HepG2 (cell line): ENCODE measurements at regions not wholly inside any gene's neighbourhood (a gene's known extent, or its start where the extent isn't known, plus 50 kb on each side); places are given as distances from the start of the nearest gene placed in this dataset.

Experiments
- ATAC-seq: fragments of 200-7000 bp; cut with Tn5 transposase; 3 replicates; pipeline ENCODE4 v1.9.1; 2020; ENCODE audit warnings: mild to moderate bottlenecking, moderate library complexity
- BruUV-seq: library from RNA; stranded (reverse); fragments of 400-500 nt; replicated peaks from 2 replicates; lab custom pipeline; 2021; lab: Mats Ljungman, UMichigan
- CTCF ChIA-PET: fragments of 300-600 bp; formaldehyde crosslinking; extraction: SDS; loops from one replicate; lab custom pipeline; 2021; ENCODE audit warnings: low total read pairs, inconsistent platforms, low intra/inter-chr PET ratio; lab: Yijun Ruan, JAX
- POLR2A ChIA-PET: fragments of 350-600 bp; sonication (Branson Sonifier 250); formaldehyde crosslinking; loops from one replicate; lab custom pipeline; 2020; ENCODE audit warnings: antibody characterized with exemption, inconsistent platforms; lab: Yijun Ruan, JAX
- DNase-seq: peaks from one replicate; pipeline ENCODE4 v3.0.0-alpha.2; 2015; ENCODE audit warnings: low spot score
- FAIRE-seq: peaks from 3 replicates; lab custom pipeline; 2011; peaks lifted over from hg19 to GRCh38; lab: Jason Lieb, UNC
- H2AFZ ChIP-seq: one replicate; pipeline ENCODE4 v1.6.1; 2011; ENCODE audit warnings: low read length, inconsistent platforms
- H3K27ac ChIP-seq: fragments of 300-600 bp; 3 replicates; pipeline ENCODE4 v1.8.0; 2011; ENCODE audit warnings: mixed run types, mild to moderate bottlenecking, mixed read lengths, low read length, inconsistent platforms; ENCODE audit not compliant: insufficient read depth; ENCODE audit errors: extremely low read length
- H3K27me3 ChIP-seq, 2 experiments: fragments of 200-600 bp in 1 of 2; 2 replicates in 1 of 2; 3 replicates in 1 of 2; pipeline versions ENCODE4 v1.6.0 to v1.8.0; 2011; ENCODE audit warnings: low read length in 2 of 2, mild to moderate bottlenecking in 2 of 2, moderate library complexity in 2 of 2, inconsistent platforms in 1 of 2; ENCODE audit not compliant: insufficient read depth in 2 of 2, control insufficient read depth in 1 of 2
- H3K36me3 ChIP-seq, 2 experiments: fragments of 200-600 bp in 1 of 2; replicated peaks in 1 of 2; 2 replicates in 1 of 2; 3 replicates in 1 of 2; pipeline versions ENCODE4 v1.5.1 to v1.8.0; 2011; ENCODE audit warnings: low read length in 2 of 2, inconsistent platforms in 1 of 2; ENCODE audit not compliant: insufficient read depth in 2 of 2, control insufficient read depth in 1 of 2
- H3K4me1 ChIP-seq: 2 replicates; pipeline ENCODE4 v1.5.1; 2012; ENCODE audit warnings: low read length, inconsistent platforms; ENCODE audit not compliant: insufficient read depth
- H3K4me2 ChIP-seq: 2 replicates; pipeline ENCODE4 v1.6.0; 2011; ENCODE audit warnings: low read depth, low read length, inconsistent platforms
- H3K4me3 ChIP-seq, 3 experiments: fragments of 200-600 bp in 1 of 3; sonication (generic), shearing (Covaris generic) in 1 of 3; replicated peaks in 1 of 3; 2 replicates each; pipeline ENCODE4 v1.5.1; 2011 to 2016; ENCODE audit warnings: low read length in 3 of 3, inconsistent platforms in 2 of 3, low read depth in 2 of 3, mild to moderate bottlenecking in 2 of 3, control low read depth in 1 of 3, mixed read lengths in 1 of 3; ENCODE audit not compliant: insufficient read depth in 1 of 3
- H3K79me2 ChIP-seq: one replicate; pipeline ENCODE4 v1.6.1; 2011; ENCODE audit warnings: low read length, inconsistent platforms; ENCODE audit not compliant: insufficient read depth
- H3K9ac ChIP-seq: 2 replicates; pipeline ENCODE4 v1.6.0; 2011; ENCODE audit warnings: mild to moderate bottlenecking, low read depth, low read length, inconsistent platforms; ENCODE audit not compliant: insufficient read depth
- H3K9me3 ChIP-seq: 2 replicates; pipeline ENCODE4 v1.5.1; 2012; ENCODE audit warnings: mild to moderate bottlenecking, low read length
- H4K20me1 ChIP-seq: 2 replicates; pipeline ENCODE4 v1.6.0; 2011; ENCODE audit warnings: inconsistent platforms, mild to moderate bottlenecking, low read length, moderate library complexity; ENCODE audit not compliant: insufficient read depth
- AKAP8 ChIP-seq: sonication (generic); formaldehyde crosslinking; IDR thresholded peaks from 2 replicates; pipeline ENCODE4 v1.5.1; 2020; ENCODE audit warnings: mild to moderate bottlenecking, missing genetic modification reagents
- ARID5B ChIP-seq: IDR thresholded peaks from 2 replicates; pipeline ENCODE4 v1.4.0; 2020; ENCODE audit warnings: mild to moderate bottlenecking, missing genetic modification reagents
- HINFP ChIP-seq: sonication (generic); formaldehyde crosslinking; IDR thresholded peaks from 2 replicates; pipeline ENCODE4 v1.4.0; 2020; ENCODE audit warnings: low read depth, mild to moderate bottlenecking, missing genetic modification reagents
- JUND ChIP-seq: sonication (generic); formaldehyde crosslinking; IDR thresholded peaks from 2 replicates; pipeline ENCODE4 v1.8.0; 2022; ENCODE audit warnings: mild to moderate bottlenecking, missing genetic modification reagents
- KAT2B ChIP-seq: fragments of 150-350 bp; IDR thresholded peaks from 2 replicates; pipeline ENCODE4 v1.6.1; 2014; ENCODE audit warnings: low read depth, low read length, borderline replicate concordance
- KDM5B ChIP-seq: sonication (generic); formaldehyde crosslinking; IDR thresholded peaks from 2 replicates; pipeline ENCODE4 v1.4.0; 2020; ENCODE audit warnings: missing genetic modification reagents, mild to moderate bottlenecking, borderline replicate concordance
- MTA1 ChIP-seq: sonication (generic); formaldehyde crosslinking; IDR thresholded peaks from 2 replicates; pipeline ENCODE4 v1.4.0; 2020; ENCODE audit warnings: missing genetic modification reagents, mild to moderate bottlenecking, borderline replicate concordance
- NR2C2 ChIP-seq: sonication (generic); formaldehyde crosslinking; IDR thresholded peaks from 2 replicates; pipeline ENCODE4 v1.4.0; 2020; ENCODE audit warnings: missing genetic modification reagents, mild to moderate bottlenecking, moderate library complexity, borderline replicate concordance
- POLR2A ChIP-seq, 2 experiments: IDR thresholded peaks; 2 replicates each; pipeline ENCODE4 v1.6.1; 2011; ENCODE audit warnings: low read depth in 2 of 2, low read length in 2 of 2, mild to moderate bottlenecking in 1 of 2, moderate library complexity in 1 of 2; ENCODE audit not compliant: insufficient read depth in 1 of 2
- RBAK ChIP-seq: sonication (generic); formaldehyde crosslinking; IDR thresholded peaks from 2 replicates; pipeline ENCODE4 v1.5.1; 2020; ENCODE audit warnings: mild to moderate bottlenecking, missing genetic modification reagents
- SP2 ChIP-seq: sonication (generic); formaldehyde crosslinking; IDR thresholded peaks from 2 replicates; pipeline ENCODE4 v1.5.1; 2020; ENCODE audit warnings: mild to moderate bottlenecking, missing genetic modification reagents
- ZHX1 ChIP-seq: sonication (generic); formaldehyde crosslinking; IDR thresholded peaks from 2 replicates; pipeline ENCODE4 v1.8.1; 2022; ENCODE audit warnings: low read depth, mild to moderate bottlenecking, missing genetic modification reagents
- ZNF230 ChIP-seq: sonication (generic); formaldehyde crosslinking; IDR thresholded peaks from 2 replicates; pipeline ENCODE4 v1.4.0; 2020; ENCODE audit warnings: mild to moderate bottlenecking, missing genetic modification reagents
- ZNF232 ChIP-seq: sonication (generic); formaldehyde crosslinking; IDR thresholded peaks from 2 replicates; pipeline ENCODE4 v1.4.0; 2020; ENCODE audit warnings: missing genetic modification reagents, borderline replicate concordance
- ZNF7 ChIP-seq: IDR thresholded peaks from 2 replicates; pipeline ENCODE4 v1.6.1; 2016; ENCODE audit warnings: missing biosample characterization, missing genetic modification reagents
- ZNF724P ChIP-seq: sonication (generic); formaldehyde crosslinking; IDR thresholded peaks from 2 replicates; pipeline ENCODE4 v1.8.0; 2022; ENCODE audit warnings: missing genetic modification reagents, borderline replicate concordance
- ZNF782 ChIP-seq: sonication (generic); formaldehyde crosslinking; IDR thresholded peaks from 2 replicates; pipeline ENCODE4 v1.4.0; 2020; ENCODE audit warnings: missing genetic modification reagents, mild to moderate bottlenecking, borderline replicate concordance
- ZSCAN29 ChIP-seq: sonication (generic); formaldehyde crosslinking; conservative IDR thresholded peaks from 2 replicates; pipeline ENCODE4 v1.4.0; 2020; ENCODE audit warnings: mild to moderate bottlenecking, missing genetic modification reagents
- WGBS: methylation state at CpG from one replicate; pipeline ENCODE4 v1.1.6; 2017; ENCODE audit warnings: low lambda C conversion rate; 5-methylcytosine and 5-hydroxymethylcytosine counted together
- in situ Hi-C: cut with HindIII; loops from 2 replicates; pipeline ENCODE4 v1.10.0; 2017; ENCODE audit warnings: low pct_unique_long_range_greater_than_20kb; ENCODE audit not compliant: extremely low pct_ligation_motif_present
- intact Hi-C: fragments of 100-400 bp; cut with micrococcal nuclease; formaldehyde crosslinking; loops from one replicate; pipeline ENCODE4 v1.10.0; 2022; ENCODE audit not compliant: unreplicated experiment

GRCh38 chr5:92665506-92665905 lies 915.5 kb downstream of the NR2F1-AS1 start:
- Histone ChIP-seq H3K9ac (no peak overlapping the region), H3K4me3 (no peak overlapping the region), H3K9me3 (no peaks in the 10 kb centered on the region), H3K4me1 (no peaks in the 10 kb centered on the region), H3K27ac (no peak overlapping the region), H3K79me2 (no peaks in the 10 kb centered on the region)
- intact Hi-C loops (no loop called here), in situ Hi-C loops (no loop called here)
- DNase-seq: no peak
- ChIA-PET CTCF (no interaction called here), POLR2A (no interaction called here)
- 0% methylated on average over 1 of the region's 1 CpG for WGBS
- TF ChIP-seq ZNF782 (CRISPR knock-in tag): no peak
- TF ChIP-seq ZNF724P (CRISPR knock-in tag): no peak
- TF ChIP-seq ARID5B (CRISPR knock-in tag): no peak
- no peak for TF ChIP-seq JUND (CRISPR knock-in tag)
- no peak for TF ChIP-seq NR2C2
- TF ChIP-seq SP2: no peak
- no peak for TF ChIP-seq ZSCAN29 (CRISPR knock-in tag)
- no peak for TF ChIP-seq AKAP8 (CRISPR knock-in tag)
- TF ChIP-seq HINFP: no peak
- no peak for TF ChIP-seq ZNF230
- no peak for TF ChIP-seq ZHX1 (CRISPR knock-in tag)
- TF ChIP-seq ZNF232 (CRISPR knock-in tag): no peak
- no peak for TF ChIP-seq RBAK
- no peak for TF ChIP-seq POLR2A (IDR thresholded peaks at IDR 0.05; ENCODE audit: insufficient read depth in 1 of 2, low read depth in 2 of 2, low read length in 2 of 2)
- TF ChIP-seq MTA1 (CRISPR knock-in tag): no peak
- no peak for TF ChIP-seq ZNF7
- no peak for TF ChIP-seq KDM5B (CRISPR knock-in tag)
- no peak for TF ChIP-seq KAT2B
- TF ChIP-seq, all 625 proteins: peak for 0
- no peak overlapping the region for H2AFZ ChIP-seq
- no peaks in the 10 kb centered on the region for H3K36me3 ChIP-seq
- BruUV-seq: no TSS peak
- ATAC-seq (no peak), FAIRE-seq (no peak)
- no peaks in the 10 kb centered on the region for H4K20me1 ChIP-seq
- H3K27me3 ChIP-seq: no peaks in the 10 kb centered on the region; a peak in 1 of 5 replicates
- no peak overlapping the region for H3K4me2 ChIP-seq
